Thyroid gland (tissue), 4 donors: ENCODE measurements at regions not wholly inside any gene's neighbourhood (a gene's known extent, or its start where the extent isn't known, plus 50 kb on each side); places are given as distances from the start of the nearest gene placed in this dataset.

Experiments used
- CTCF ChIP-seq, 6 experiments: fragments of 200-600 bp in 3 of 6; fragments of 450-650 bp in 3 of 6; sonication (generic) in 3 of 6; IDR thresholded peaks; one replicate each; pipeline ENCODE4 v1.5.1; 2016 to 2019; ENCODE audit warnings: antibody characterized with exemption in 6 of 6, mild to moderate bottlenecking in 2 of 6, inconsistent platforms in 1 of 6, moderate library complexity in 1 of 6
- POLR2A ChIP-seq, 2 donors: fragments of 450-650 bp; IDR thresholded peaks; one replicate each; pipeline ENCODE4 v1.6.1; 2017; ENCODE audit warnings: antibody characterized with exemption in 2 of 2, mild to moderate bottlenecking in 2 of 2, moderate library complexity in 1 of 2

GRCh38 chr7:79668292-79668691 is 214.8 kb upstream of the MAGI2 start:
- no peak for TF ChIP-seq CTCF (IDR thresholded peaks at IDR 0.05)
- no peak for TF ChIP-seq POLR2A (IDR thresholded peaks at IDR 0.05)
